ENCODE measurements at regions not wholly inside any gene's neighbourhood (a gene's known extent, or its start where the extent isn't known, plus 50 kb on each side); places are given as distances from the start of the nearest gene placed in this dataset.

GRCh38 chr13:103406967-103407366 lies 340.8 kb upstream of the SLC10A2 start:
- no peak for TF ChIP-seq CTCF (IDR thresholded peaks at IDR 0.05)

GRCh38 chr13:103405297-103405696 lies 339.1 kb upstream of the SLC10A2 start:
- H3K9me3 ChIP-seq: no peaks in the 10 kb centered on the region
- no peak for DNase-seq (ENCODE audit: low spot score)
- no peak overlapping the region for H3K4me3 ChIP-seq
- H3K27ac ChIP-seq: no peak overlapping the region
- no peaks in the 10 kb centered on the region for H3K27me3 ChIP-seq
- no peak for TF ChIP-seq CTCF (IDR thresholded peaks at IDR 0.05)
- no peaks in the 10 kb centered on the region for H3K36me3 ChIP-seq
- H3K4me1 ChIP-seq: no peaks in the 10 kb centered on the region

More at GRCh38 chr13:103406967-103407366, 340.8 kb upstream of the SLC10A2 start:
- Histone ChIP-seq H3K4me1 (no peaks in the 10 kb centered on the region), H3K27me3 (no peaks in the 10 kb centered on the region), H3K36me3 (no peaks in the 10 kb centered on the region), H3K9me3 (no peaks in the 10 kb centered on the region), H3K4me3 (no peak overlapping the region), H3K27ac (no peak overlapping the region)
- no peak for DNase-seq (ENCODE audit: low spot score)

- DNase-seq (ENCODE audit: low spot score): no peak
- H3K4me1 ChIP-seq: no peaks in the 10 kb centered on the region
- H3K9me3 ChIP-seq: no peaks in the 10 kb centered on the region
- H3K27me3 ChIP-seq: no peaks in the 10 kb centered on the region
- H3K36me3 ChIP-seq: no peaks in the 10 kb centered on the region
- H3K4me3 ChIP-seq: no peak overlapping the region
- TF ChIP-seq CTCF (IDR thresholded peaks at IDR 0.05): no peak
- H3K27ac ChIP-seq: no peak overlapping the region
Observed at GRCh38 chr13:103403814-103404213, 337.6 kb upstream of the SLC10A2 start.

- no peak for TF ChIP-seq CTCF (IDR thresholded peaks at IDR 0.05)
- Histone ChIP-seq H3K27ac (no peak overlapping the region), H3K4me3 (no peak overlapping the region), H3K27me3 (no peaks in the 10 kb centered on the region), H3K36me3 (no peaks in the 10 kb centered on the region), H3K9me3 (no peaks in the 10 kb centered on the region), H3K4me1 (no peaks in the 10 kb centered on the region)
- DNase-seq (ENCODE audit: low spot score): no peak
Observed at GRCh38 chr13:103403148-103403740, 337.0 kb upstream of the SLC10A2 start.

GRCh38 chr13:103395139-103395538 lies 328.9 kb upstream of the SLC10A2 start:
- Histone ChIP-seq H3K27ac (no peak overlapping the region), H3K36me3 (no peaks in the 10 kb centered on the region), H3K4me3 (no peak overlapping the region), H3K27me3 (no peaks in the 10 kb centered on the region), H3K4me1 (no peaks in the 10 kb centered on the region), H3K9me3 (no peaks in the 10 kb centered on the region)
- DNase-seq (ENCODE audit: low spot score): no peak
- no peak for TF ChIP-seq CTCF (IDR thresholded peaks at IDR 0.05)

- H3K4me3 ChIP-seq: no peak overlapping the region
- TF ChIP-seq CTCF (IDR thresholded peaks at IDR 0.05): no peak
- H3K27ac ChIP-seq: no peak overlapping the region
- no peaks in the 10 kb centered on the region for H3K27me3 ChIP-seq
- H3K9me3 ChIP-seq: no peaks in the 10 kb centered on the region
- no peaks in the 10 kb centered on the region for H3K36me3 ChIP-seq
- H3K4me1 ChIP-seq: no peaks in the 10 kb centered on the region
- DNase-seq (ENCODE audit: low spot score): no peak
Observed at GRCh38 chr13:103394618-103395017, 328.4 kb upstream of the SLC10A2 start.

Measured in right atrium auricular region (tissue), 2 donors.